GM18907 (cell line): ENCODE measurements at regions not wholly inside any gene's neighbourhood (a gene's known extent, or its start where the extent isn't known, plus 50 kb on each side); places are given as distances from the start of the nearest gene placed in this dataset.
A peak's percentile ranks its signal among the peaks of the same experiment; 100 is the strongest.

Experiments used
- ATAC-seq: cut with Tn5 transposase; IDR thresholded peaks from one replicate; pipeline ENCODE4 v1.9.1; 2021; ENCODE audit warnings: mild to moderate bottlenecking, moderate library complexity; ENCODE audit not compliant: unreplicated experiment

GRCh38 chr11:128052912-128053641 lies 534.3 kb downstream of the ETS1 start:
- ATAC-seq: peak; percentile 57

- no peak for ATAC-seq
Measured at GRCh38 chr11:128048121-128048520, 539.2 kb downstream of the ETS1 start.

- no peak for ATAC-seq
Measured at GRCh38 chr11:128047026-128047425, 540.3 kb downstream of the ETS1 start.

- no peak for ATAC-seq
Measured at GRCh38 chr11:128046213-128046612, 541.1 kb downstream of the ETS1 start.

GRCh38 chr11:128045094-128045725 lies 542.1 kb downstream of the ETS1 start:
- ATAC-seq: no peak

GRCh38 chr11:128042290-128042751 lies 545.0 kb downstream of the ETS1 start:
- ATAC-seq: no peak

- no peak for ATAC-seq
Measured at GRCh38 chr11:128040603-128041002, 546.8 kb downstream of the ETS1 start.

- ATAC-seq: peak; percentile 98
Measured at GRCh38 chr11:128039140-128040021, 548.0 kb downstream of the ETS1 start.

GRCh38 chr11:128036556-128037093 lies 550.7 kb downstream of the ETS1 start:
- no peak for ATAC-seq

GRCh38 chr11:128036006-128036405 lies 551.4 kb downstream of the ETS1 start:
- no peak for ATAC-seq

GRCh38 chr11:128031538-128032134 lies 555.7 kb downstream of the ETS1 start:
- peak; percentile 86 for ATAC-seq

- no peak for ATAC-seq
Measured at GRCh38 chr11:128029219-128029722, 558.1 kb downstream of the ETS1 start.

GRCh38 chr11:128026596-128026995 lies 560.8 kb downstream of the ETS1 start:
- ATAC-seq: no peak

- no peak for ATAC-seq
Measured at GRCh38 chr11:128022761-128023160, 564.6 kb downstream of the ETS1 start.

- peak; percentile 54 for ATAC-seq
Measured at GRCh38 chr11:128022007-128022368, 565.4 kb downstream of the ETS1 start.

GRCh38 chr11:128021349-128022006 lies 565.9 kb downstream of the ETS1 start:
- ATAC-seq: peak; percentile 11

- ATAC-seq: no peak
Measured at GRCh38 chr11:128018692-128019091, 568.7 kb downstream of the ETS1 start.

- ATAC-seq: no peak
Measured at GRCh38 chr11:128005562-128005961, 581.8 kb downstream of the ETS1 start.

- ATAC-seq: no peak
Measured at GRCh38 chr11:127998421-127998820, 588.9 kb downstream of the ETS1 start.

GRCh38 chr11:127997594-127997993 lies 589.8 kb downstream of the ETS1 start:
- ATAC-seq: no peak
